KMS-11 (cell line): ENCODE measurements at regions not wholly inside any gene's neighbourhood (a gene's known extent, or its start where the extent isn't known, plus 50 kb on each side); places are given as distances from the start of the nearest gene placed in this dataset.
A peak's percentile ranks its signal among the peaks of the same experiment; 100 is the strongest.

Source experiments
- H2AFZ ChIP-seq: fragments of 200-600 bp; sonication (generic); 2 replicates; pipeline ENCODE4 v1.6.1; 2016; ENCODE audit warnings: antibody characterized with exemption, mixed run types, low read depth
- H3K27ac ChIP-seq: fragments of 200-600 bp; sonication (generic); 2 replicates; pipeline ENCODE4 v1.6.1; 2016; ENCODE audit warnings: mild to moderate bottlenecking, mixed run types
- H3K27me3 ChIP-seq: fragments of 200-600 bp; sonication (generic); 2 replicates; pipeline ENCODE4 v1.6.1; 2017; ENCODE audit warnings: mild to moderate bottlenecking, low read depth, mixed run types, moderate library complexity; ENCODE audit not compliant: insufficient read depth
- H3K36me3 ChIP-seq: fragments of 200-600 bp; sonication (generic); 2 replicates; pipeline ENCODE4 v1.6.1; 2017; ENCODE audit warnings: mild to moderate bottlenecking, mixed run types; ENCODE audit not compliant: insufficient read depth
- H3K4me1 ChIP-seq: fragments of 200-600 bp; sonication (generic); 2 replicates; pipeline ENCODE4 v1.6.1; 2016; ENCODE audit warnings: mild to moderate bottlenecking, low read depth, mixed run types; ENCODE audit not compliant: poor library complexity, severe bottlenecking
- H3K4me2 ChIP-seq: fragments of 200-600 bp; sonication (generic); 2 replicates; pipeline ENCODE4 v1.7.0; 2016; ENCODE audit warnings: mild to moderate bottlenecking, mixed run types
- H3K4me3 ChIP-seq: fragments of 200-600 bp; sonication (generic); IDR thresholded peaks from 2 replicates; pipeline ENCODE4 v1.6.1; 2017; ENCODE audit warnings: low read depth, low read length, mixed read lengths; ENCODE audit not compliant: insufficient read depth
- H3K79me2 ChIP-seq: fragments of 200-600 bp; sonication (generic); 2 replicates; pipeline ENCODE4 v1.6.1; 2016; ENCODE audit warnings: low read depth, mixed run types; ENCODE audit not compliant: insufficient read depth
- H3K9ac ChIP-seq: fragments of 200-600 bp; sonication (generic); 2 replicates; pipeline ENCODE4 v1.6.1; 2016; ENCODE audit warnings: mild to moderate bottlenecking, mixed run types
- H4K20me1 ChIP-seq: fragments of 200-600 bp; sonication (generic); 2 replicates; pipeline ENCODE4 v1.6.1; 2016; ENCODE audit warnings: mild to moderate bottlenecking, mixed run types; ENCODE audit not compliant: insufficient read depth
- TF ChIP-seq, protein P1 (sequence below): fragments of 200-600 bp; sonication (generic); conservative IDR thresholded peaks from 2 replicates; pipeline ENCODE4 v1.6.1; 2017; ENCODE audit warnings: low read depth, mild to moderate bottlenecking, antibody characterized with exemption, low read length, moderate library complexity, mixed read lengths

DNA sequence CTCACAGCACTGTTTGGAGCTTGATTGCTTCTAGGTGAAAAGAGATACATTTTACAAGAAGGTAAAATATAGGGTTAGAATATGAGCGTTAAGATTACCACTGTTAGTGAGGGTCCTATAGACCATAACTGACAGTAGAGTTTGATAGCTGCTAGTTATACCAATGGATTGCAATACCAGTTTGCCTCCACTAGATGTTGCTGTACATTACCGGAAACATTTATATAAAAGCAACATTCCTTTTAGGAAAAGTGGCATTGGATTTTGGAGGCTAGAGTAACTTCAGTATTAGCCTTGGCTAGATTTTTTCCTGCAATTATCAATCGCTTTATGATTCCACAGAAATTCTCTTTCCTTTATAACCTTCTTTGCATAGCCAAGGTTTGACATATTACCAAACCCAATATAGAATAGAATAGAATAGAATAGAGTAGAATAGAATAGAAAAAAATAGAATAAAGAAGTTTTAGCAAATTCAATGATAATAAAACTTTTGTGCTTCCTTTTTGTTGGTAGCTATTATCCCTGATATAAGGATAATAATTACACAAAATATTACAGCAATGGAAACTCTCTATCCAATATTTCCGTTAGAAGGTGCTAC is 1093.6 kb upstream of the ALCAM start:
- Histone ChIP-seq H4K20me1 (no peaks in the 10 kb centered on the region), H3K4me2 (no peak overlapping the region), H3K9ac (no peak overlapping the region), H3K79me2 (no peaks in the 10 kb centered on the region), H3K27me3 (no peaks in the 10 kb centered on the region), H3K27ac (no peak overlapping the region), H3K36me3 (no peaks in the 10 kb centered on the region), H2AFZ (no peak overlapping the region), H3K4me1 (no peaks in the 10 kb centered on the region), H3K4me3 (no peak overlapping the region)
- TF ChIP-seq, protein P1, sequence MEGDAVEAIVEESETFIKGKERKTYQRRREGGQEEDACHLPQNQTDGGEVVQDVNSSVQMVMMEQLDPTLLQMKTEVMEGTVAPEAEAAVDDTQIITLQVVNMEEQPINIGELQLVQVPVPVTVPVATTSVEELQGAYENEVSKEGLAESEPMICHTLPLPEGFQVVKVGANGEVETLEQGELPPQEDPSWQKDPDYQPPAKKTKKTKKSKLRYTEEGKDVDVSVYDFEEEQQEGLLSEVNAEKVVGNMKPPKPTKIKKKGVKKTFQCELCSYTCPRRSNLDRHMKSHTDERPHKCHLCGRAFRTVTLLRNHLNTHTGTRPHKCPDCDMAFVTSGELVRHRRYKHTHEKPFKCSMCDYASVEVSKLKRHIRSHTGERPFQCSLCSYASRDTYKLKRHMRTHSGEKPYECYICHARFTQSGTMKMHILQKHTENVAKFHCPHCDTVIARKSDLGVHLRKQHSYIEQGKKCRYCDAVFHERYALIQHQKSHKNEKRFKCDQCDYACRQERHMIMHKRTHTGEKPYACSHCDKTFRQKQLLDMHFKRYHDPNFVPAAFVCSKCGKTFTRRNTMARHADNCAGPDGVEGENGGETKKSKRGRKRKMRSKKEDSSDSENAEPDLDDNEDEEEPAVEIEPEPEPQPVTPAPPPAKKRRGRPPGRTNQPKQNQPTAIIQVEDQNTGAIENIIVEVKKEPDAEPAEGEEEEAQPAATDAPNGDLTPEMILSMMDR, result peak; percentile 81

DNA sequence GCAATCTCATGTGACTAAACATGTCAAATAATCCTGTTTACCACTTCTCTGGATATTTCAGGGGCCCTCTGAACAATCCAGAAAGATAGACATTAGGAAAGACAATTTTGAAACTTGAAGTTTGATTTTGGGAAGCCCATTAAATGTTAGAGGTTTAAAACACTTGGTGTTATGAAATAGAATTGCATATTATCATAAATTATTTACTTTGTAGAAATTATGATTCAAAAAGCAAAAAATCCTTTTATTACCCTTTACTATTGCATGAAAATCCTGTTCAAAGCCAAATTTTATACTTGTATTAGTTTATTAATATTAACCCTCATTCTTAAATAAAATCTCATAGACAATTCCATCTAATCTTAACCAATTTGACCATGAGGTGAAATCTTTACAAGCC is 1091.5 kb upstream of the ALCAM start:
- TF ChIP-seq, protein P1, result no peak
- Histone ChIP-seq H4K20me1 (no peaks in the 10 kb centered on the region), H2AFZ (no peak overlapping the region), H3K27ac (no peak overlapping the region), H3K79me2 (no peaks in the 10 kb centered on the region), H3K36me3 (no peaks in the 10 kb centered on the region), H3K4me2 (no peak overlapping the region), H3K9ac (no peak overlapping the region), H3K4me1 (peaks cover 7% of the 10 kb centered on the region), H3K4me3 (no peak overlapping the region), H3K27me3 (no peaks in the 10 kb centered on the region)

DNA sequence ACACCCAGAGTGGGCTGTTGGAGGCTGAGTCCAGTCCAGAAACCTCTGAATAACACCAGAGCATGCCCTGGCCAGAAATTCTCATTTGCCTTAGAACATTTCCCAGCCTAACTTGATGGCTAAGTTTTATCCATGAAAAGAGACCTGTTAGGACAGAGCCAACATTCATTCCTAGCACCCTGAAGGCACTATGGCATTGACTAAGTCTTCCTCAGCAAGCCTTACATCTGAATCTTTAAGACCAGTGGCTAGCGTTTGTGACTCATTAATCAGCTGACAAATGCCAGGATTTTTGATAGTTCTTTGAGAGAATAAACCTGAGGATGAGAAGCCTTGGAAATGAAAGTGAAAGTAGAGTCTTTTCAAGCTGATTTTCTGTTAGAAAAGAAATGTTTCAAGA is 1087.1 kb upstream of the ALCAM start:
- TF ChIP-seq, protein P1, result no peak
- Histone ChIP-seq H3K27me3 (no peaks in the 10 kb centered on the region), H3K4me3 (no peak overlapping the region), H4K20me1 (no peaks in the 10 kb centered on the region), H3K4me1 (peaks cover 9% of the 10 kb centered on the region), H3K27ac (no peak overlapping the region), H2AFZ (peak overlapping the region; percentile 43), H3K36me3 (no peaks in the 10 kb centered on the region), H3K79me2 (no peaks in the 10 kb centered on the region), H3K4me2 (peak overlapping the region; percentile 59), H3K9ac (no peak overlapping the region)

DNA sequence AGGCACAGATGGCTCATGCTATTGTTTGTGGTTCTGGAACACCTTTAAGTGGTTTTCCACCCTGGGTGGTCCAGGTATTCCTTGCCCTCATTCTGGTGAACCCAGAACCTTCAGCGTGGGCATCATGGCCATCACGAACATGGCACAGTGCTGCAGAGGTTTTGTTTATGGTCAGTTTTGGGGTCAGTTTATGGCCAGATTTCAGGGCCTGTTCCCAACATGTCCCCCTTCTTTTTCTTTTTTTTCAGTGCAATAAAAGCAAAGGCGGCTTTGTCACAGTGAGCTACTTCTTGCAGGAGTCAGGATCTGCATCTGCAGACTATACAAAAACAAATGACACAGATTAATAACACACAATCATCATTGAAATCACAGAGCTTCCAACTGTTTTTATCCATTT is 1085.0 kb upstream of the ALCAM start:
- no peaks in the 10 kb centered on the region for H3K36me3 ChIP-seq
- H3K4me2 ChIP-seq, result no peak overlapping the region
- no peaks in the 10 kb centered on the region for H3K27me3 ChIP-seq
- H3K79me2 ChIP-seq, result no peaks in the 10 kb centered on the region
- peaks cover 9% of the 10 kb centered on the region for H3K4me1 ChIP-seq
- no peak overlapping the region for H2AFZ ChIP-seq
- H4K20me1 ChIP-seq, result no peaks in the 10 kb centered on the region
- H3K9ac ChIP-seq, result no peak overlapping the region
- no peak overlapping the region for H3K4me3 ChIP-seq
- TF ChIP-seq, protein P1, result no peak
- no peak overlapping the region for H3K27ac ChIP-seq
